ENCODE measurements at regions not wholly inside any gene's neighbourhood (a gene's known extent, or its start where the extent isn't known, plus 50 kb on each side); places are given as distances from the start of the nearest gene placed in this dataset.

GRCh38 chr2:145807968-145808367 is 1288.0 kb upstream of the ZEB2 start:
- no peaks in the 10 kb centered on the region for H3K36me3 ChIP-seq
- no peaks in the 10 kb centered on the region for H3K27me3 ChIP-seq
- no peak for DNase-seq (ENCODE audit: low read depth in 1 of 2, low spot score in 1 of 2)
- no peak overlapping the region for H3K27ac ChIP-seq
- H3K9me3 ChIP-seq (ENCODE audit: low read depth), result no peaks in the 10 kb centered on the region
- TF ChIP-seq, protein P1, sequence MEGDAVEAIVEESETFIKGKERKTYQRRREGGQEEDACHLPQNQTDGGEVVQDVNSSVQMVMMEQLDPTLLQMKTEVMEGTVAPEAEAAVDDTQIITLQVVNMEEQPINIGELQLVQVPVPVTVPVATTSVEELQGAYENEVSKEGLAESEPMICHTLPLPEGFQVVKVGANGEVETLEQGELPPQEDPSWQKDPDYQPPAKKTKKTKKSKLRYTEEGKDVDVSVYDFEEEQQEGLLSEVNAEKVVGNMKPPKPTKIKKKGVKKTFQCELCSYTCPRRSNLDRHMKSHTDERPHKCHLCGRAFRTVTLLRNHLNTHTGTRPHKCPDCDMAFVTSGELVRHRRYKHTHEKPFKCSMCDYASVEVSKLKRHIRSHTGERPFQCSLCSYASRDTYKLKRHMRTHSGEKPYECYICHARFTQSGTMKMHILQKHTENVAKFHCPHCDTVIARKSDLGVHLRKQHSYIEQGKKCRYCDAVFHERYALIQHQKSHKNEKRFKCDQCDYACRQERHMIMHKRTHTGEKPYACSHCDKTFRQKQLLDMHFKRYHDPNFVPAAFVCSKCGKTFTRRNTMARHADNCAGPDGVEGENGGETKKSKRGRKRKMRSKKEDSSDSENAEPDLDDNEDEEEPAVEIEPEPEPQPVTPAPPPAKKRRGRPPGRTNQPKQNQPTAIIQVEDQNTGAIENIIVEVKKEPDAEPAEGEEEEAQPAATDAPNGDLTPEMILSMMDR (IDR thresholded peaks at IDR 0.05; ENCODE audit: low read depth, low read length), result no peak
- H3K4me1 ChIP-seq (ENCODE audit: low read depth), result peaks cover 28% of the 10 kb centered on the region
- no peak overlapping the region for H3K4me3 ChIP-seq

GRCh38 chr2:145807554-145807953 is 1287.6 kb upstream of the ZEB2 start:
- no peaks in the 10 kb centered on the region for H3K9me3 ChIP-seq (ENCODE audit: low read depth)
- TF ChIP-seq, protein P1 (IDR thresholded peaks at IDR 0.05; ENCODE audit: low read depth, low read length), result no peak
- no peak overlapping the region for H3K27ac ChIP-seq
- H3K36me3 ChIP-seq, result no peaks in the 10 kb centered on the region
- no peak for DNase-seq (ENCODE audit: low read depth in 1 of 2, low spot score in 1 of 2)
- no peak overlapping the region for H3K4me3 ChIP-seq
- H3K27me3 ChIP-seq, result no peaks in the 10 kb centered on the region
- H3K4me1 ChIP-seq (ENCODE audit: low read depth), result peaks cover 24% of the 10 kb centered on the region

GRCh38 chr2:145806546-145806945 is 1286.6 kb upstream of the ZEB2 start:
- Histone ChIP-seq H3K36me3 (no peaks in the 10 kb centered on the region), H3K4me1 (ENCODE audit: low read depth) (peaks cover 14% of the 10 kb centered on the region), H3K9me3 (ENCODE audit: low read depth) (no peaks in the 10 kb centered on the region), H3K4me3 (no peak overlapping the region), H3K27ac (no peak overlapping the region), H3K27me3 (no peaks in the 10 kb centered on the region)
- no peak for DNase-seq (ENCODE audit: low read depth in 1 of 2, low spot score in 1 of 2)
- TF ChIP-seq, protein P1 (IDR thresholded peaks at IDR 0.05; ENCODE audit: low read depth, low read length), result no peak

DNA sequence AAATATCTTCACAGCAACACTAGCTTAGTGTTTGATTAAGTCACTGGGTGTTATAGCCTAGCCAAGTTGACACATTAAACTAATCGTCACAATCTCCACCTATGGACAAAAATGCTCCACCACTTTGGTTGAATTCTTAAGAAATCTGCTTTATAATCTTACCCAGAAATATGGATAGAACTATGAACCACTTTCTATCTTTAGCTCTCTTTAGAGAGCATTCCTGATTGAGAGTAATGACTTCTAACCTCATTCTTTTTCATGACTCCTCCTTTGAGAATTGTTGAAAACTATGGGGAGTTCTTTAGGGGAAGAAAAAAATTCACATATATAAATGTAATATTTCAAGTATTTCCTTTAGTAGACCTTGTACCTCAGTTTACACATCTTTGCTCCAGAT is 1282.2 kb upstream of the ZEB2 start:
- no peaks in the 10 kb centered on the region for H3K36me3 ChIP-seq
- no peak for DNase-seq (ENCODE audit: low read depth in 1 of 2, low spot score in 1 of 2)
- no peak overlapping the region for H3K4me3 ChIP-seq
- H3K27ac ChIP-seq, result no peak overlapping the region
- H3K9me3 ChIP-seq (ENCODE audit: low read depth), result no peaks in the 10 kb centered on the region
- no peaks in the 10 kb centered on the region for H3K27me3 ChIP-seq
- TF ChIP-seq, protein P1 (IDR thresholded peaks at IDR 0.05; ENCODE audit: low read depth, low read length), result no peak
- H3K4me1 ChIP-seq (ENCODE audit: low read depth), result peaks cover 12% of the 10 kb centered on the region

DNA sequence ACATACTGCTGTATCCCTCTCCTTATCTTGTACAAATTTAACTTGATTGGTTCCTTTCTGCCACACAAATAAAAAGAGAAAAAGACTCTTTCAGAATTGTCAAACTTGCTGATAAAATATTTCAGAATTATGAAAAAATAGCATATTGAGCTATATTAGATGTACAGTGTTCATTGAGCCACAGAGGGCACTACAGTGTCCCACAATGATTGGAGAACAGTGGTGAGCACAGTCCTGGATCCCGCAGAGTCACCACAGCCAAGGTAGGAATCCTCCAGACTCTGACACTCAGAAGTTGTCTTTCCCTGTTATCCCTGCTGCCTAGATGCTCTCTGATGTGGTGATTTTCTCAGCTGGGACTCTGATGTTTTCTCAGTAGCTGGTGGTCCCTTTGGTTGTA is 1281.3 kb upstream of the ZEB2 start:
- Histone ChIP-seq H3K4me1 (ENCODE audit: low read depth) (peaks cover 6% of the 10 kb centered on the region), H3K4me3 (no peak overlapping the region), H3K27ac (no peak overlapping the region), H3K36me3 (no peaks in the 10 kb centered on the region), H3K27me3 (no peaks in the 10 kb centered on the region), H3K9me3 (ENCODE audit: low read depth) (no peaks in the 10 kb centered on the region)
- no peak for DNase-seq (ENCODE audit: low read depth in 1 of 2, low spot score in 1 of 2)
- TF ChIP-seq, protein P1 (IDR thresholded peaks at IDR 0.05; ENCODE audit: low read depth, low read length), result no peak
